Activated CD4-positive, alpha-beta T cell treated with anti-CD3 and anti-CD28 coated beads, Interleukin-2, Interleukin-4, amounts not matched to agents 100 ng/mL and 50 ng/mL, durations not matched to agents 16 hours and 8 hours (primary cell): ENCODE measurements at regions not wholly inside any gene's neighbourhood (a gene's known extent, or its start where the extent isn't known, plus 50 kb on each side); places are given as distances from the start of the nearest gene placed in this dataset.

Experiments
- DNase-seq: peaks from one replicate; pipeline ENCODE4 v3.0.0-alpha.2; 2020; ENCODE audit warnings: low spot score

DNA sequence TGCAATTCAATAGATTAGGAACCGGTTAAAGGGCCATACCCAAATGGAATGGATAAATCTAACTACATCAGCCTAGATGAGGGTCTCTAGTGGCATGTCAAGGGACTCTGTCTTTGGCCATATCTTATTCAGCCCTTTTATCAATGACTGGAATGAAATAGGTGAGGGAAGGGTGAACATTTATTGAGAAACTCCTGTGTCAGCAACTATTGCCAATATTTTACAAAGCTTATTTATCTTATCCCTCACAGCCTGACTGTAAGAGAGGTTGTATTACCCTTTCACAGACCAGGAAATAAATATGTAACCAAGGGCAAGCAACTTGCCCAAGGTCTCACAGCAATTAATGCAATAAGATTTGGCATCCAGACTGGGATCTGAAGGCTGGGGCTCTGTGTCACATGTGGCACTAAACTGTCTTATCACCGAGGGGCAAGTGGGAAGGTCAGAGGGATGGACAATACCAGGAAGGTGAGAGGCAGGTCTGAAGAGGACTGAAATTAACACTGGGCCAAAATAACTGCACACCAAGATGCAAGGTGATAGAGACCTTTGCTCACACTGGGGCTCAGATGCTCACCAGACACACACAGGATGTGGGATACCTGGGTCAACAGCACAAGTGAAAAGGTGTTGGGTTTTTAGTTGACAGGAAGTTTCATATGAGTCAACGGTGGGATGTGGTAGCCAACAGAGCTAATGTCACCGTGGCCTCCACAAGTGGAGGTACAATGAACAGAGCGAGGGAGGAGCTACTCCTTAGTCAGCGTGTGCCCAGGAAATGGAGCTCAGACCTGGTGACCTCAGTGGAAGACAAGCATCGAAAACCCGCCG is 261.3 kb downstream of the RPLP1 start:
- peak; percentile 95 for DNase-seq

DNA sequence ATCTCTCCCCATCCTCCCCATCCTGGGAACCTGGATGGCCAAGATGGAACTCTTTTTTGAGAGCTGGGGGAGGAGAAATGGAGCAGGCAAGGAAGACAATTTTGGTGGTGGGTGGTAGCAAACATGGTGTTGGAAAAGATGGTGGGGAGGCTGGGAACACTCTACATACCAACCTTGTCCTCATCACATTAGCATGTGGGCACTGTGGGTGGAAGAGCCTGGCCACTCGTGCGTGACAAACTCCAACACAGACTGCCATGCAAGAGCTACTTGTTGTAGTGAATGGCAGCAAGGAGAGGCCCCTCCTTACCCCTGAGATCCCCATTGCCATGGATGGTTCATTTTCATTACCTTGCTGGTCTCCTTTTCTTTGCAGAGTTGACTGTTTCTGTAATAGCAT is 262.6 kb downstream of the RPLP1 start:
- no peak for DNase-seq

DNA sequence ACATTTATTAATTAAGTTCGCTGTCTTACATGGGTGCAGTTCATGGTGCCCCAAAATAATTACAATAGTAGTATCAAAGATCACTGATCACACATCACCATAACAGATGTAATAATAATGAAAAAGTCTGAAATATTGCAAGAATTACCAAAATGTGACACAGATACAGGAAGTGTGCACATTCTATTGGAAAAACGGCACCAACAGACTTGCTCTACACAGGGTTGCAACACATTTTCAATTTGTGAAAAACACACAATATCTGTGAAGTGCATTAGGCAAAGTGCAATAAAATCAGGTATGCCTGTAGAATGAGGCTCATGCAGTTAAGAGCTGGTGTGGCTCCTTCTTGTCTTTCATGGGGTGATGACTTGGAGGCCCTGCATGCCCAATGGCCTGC is 265.8 kb downstream of the RPLP1 start:
- no peak for DNase-seq

DNA sequence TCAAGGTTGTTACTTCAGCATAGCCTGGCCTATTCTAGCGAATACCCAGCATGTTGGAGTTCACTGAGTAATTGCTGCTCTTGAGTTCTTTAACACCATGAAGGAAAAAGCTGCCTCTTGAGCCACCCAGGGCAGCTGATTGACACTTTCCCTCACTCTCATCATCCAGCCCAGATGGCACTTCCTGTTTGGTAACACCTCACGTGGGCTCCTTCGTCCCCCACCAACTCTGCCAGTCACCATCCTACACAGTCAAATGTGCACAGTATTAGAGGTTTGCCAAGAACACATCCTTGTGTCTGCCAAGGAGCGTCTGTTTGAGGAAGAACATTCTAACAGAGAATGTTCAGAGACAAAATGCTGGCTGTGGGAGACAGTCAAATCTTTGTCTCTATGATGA is 266.3 kb downstream of the RPLP1 start:
- peak; percentile 40 for DNase-seq

DNA sequence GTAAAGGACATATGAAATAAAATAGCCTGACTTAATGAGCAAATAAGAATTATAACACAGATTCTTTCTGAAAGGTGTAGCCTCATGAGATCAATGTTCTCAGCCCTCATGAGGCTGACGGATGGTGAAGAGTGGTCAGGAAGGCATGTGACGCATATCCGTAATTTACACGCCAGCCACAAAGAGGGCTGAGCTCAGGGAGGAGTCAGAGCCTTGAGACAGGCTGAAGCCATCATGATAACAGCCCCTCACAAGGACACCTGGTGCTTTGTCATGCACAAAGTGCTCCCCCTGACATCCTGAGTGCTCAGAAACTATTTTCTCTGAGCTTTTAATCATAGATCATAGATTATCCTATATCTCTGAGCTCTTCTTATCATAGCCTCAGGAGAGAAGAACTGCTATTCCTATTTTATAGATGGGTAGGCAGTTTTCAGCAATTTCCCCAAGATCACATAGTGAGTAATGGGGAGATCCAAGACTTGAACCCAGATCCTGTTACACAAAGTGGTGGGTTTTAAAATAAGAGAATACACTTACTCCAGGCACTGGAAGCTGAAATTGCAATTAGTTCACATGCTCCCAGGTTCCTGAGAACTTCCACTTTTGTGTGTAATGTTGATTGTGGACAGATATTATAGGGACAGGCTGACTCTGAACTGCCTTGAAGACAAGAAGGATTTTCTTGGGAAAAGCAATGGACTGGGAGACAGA is 267.1 kb downstream of the RPLP1 start:
- peak; percentile 75 for DNase-seq

DNA sequence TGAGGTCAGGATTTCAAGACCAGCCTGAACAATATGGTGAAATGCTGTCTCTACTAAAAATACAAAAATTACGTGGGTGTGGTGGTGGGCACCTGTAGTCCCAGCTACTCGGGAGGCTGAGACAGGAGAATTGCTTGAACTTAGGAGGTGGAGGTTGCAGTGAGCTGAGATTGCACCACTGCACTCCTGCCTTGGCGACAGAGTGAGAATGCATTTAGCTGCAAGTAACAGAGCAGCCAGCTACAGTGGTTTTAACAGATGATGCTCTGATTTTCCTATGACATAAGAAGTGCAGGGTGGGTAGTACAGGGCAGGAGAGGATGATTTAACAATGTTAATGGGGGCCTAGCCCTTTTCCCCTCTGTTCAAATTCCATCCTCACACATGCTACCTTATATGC is 267.9 kb downstream of the RPLP1 start:
- DNase-seq = no peak

DNA sequence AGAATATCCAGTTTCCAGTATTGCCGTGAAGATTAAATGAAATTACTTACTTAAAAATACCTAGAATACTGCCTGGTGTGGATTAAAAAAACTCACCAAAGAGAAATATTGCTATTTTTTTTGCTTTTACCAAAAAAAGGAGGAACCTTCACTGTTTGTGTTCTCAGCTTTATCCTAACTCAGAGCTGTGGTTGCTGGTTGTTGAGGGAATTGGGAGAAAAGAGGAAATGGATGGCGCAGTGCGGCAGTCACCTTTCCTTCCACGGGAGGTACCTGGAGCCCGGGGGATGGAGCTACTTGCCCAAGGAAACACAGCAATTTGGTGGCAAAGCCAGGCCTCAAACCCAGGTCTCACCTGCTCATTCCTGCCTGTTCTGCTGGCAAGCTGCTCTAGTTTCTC is 270.3 kb downstream of the RPLP1 start:
- no peak for DNase-seq

DNA sequence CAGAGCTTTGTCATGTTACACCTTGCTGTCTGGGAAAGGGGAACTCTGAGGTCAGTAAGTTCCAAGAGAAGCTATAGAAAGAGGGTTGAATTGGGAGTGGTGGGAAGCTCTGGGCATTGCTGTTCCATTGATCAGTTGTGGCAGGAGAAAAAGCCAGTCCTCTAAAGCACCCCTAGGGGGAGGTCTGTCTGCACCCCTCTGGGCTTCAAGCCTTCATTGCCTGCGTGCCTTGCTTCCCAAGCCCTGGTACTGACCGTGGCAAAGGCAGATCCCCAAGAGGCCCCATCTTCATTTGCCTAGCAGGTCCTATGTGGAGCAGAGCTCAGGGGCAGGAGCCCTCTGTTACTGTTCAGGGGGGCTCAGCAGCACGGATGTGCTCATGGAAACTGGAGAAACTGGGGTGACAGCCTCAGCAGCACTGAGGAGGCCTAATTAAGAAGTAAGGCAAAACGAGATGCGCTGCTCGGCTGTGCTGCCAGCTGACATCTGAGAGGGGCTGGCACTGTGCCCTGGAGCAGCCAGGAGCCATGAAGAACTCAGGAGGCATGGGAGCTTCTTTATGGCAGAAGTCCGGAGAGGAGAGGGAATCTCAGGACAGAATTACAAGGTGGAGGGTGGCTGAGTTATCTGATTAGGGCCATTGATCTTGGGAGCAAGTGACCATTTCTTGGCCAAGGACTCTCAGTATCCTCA is 270.9 kb downstream of the RPLP1 start:
- DNase-seq = no peak

DNA sequence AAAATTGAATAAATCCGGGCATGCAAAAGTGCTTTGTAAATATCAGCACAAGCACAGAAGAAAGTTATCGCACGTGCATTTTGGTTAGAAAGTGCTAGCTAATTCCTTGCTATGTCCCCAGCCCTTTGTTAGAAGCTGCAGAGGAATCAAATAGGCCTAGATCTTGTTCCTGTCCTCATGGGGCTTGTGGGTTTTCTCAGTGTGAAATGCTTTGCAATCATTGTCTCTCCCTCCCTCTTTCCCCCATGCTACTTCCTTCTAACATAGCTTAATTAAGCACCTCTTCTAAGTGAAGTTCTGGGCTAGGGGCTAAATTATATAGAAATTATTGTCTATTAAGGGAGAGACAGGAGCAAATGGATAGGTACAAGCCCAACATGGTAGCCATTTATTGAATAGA is 271.7 kb downstream of the RPLP1 start:
- DNase-seq = no peak

DNA sequence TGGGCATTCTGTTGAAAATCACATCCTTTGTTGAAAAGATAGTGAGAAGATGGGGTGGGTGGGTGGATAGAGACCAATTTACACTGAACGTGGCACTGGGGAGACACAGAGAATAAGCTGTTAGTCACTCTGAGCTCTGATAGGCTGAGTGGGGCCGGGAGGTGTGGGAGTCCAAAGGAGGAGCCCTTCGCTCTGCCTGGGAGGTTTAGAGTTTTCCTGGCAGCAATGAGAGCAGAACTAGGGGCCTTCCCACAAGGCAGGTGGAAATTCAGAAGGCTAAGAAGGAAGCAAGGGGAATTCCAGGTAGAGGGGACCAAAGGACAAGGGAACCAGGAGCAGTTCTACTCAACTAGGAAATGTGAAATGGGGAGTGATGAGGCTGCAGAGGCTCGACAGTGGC is 272.7 kb downstream of the RPLP1 start:
- DNase-seq = no peak

DNA sequence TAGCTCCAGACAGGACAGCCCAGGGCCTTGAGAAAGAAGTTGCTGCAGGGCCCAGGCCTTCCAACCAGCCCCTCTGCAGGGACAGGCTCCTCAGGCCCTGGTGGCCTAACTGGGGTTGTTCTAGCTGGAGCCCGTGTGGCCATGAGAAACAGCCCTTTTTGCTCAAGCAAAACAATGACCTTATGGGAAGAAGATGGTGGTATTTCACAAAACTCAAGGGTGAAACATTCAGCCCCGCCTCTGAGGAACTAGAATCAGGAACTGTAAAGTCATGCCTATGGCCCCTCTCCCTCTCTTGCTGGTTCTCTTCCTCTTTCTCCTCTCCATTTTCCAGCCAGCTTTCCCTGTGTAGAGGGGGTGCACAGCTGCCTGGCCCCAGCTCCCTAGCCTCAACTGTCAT is 273.3 kb downstream of the RPLP1 start:
- no peak for DNase-seq

DNA sequence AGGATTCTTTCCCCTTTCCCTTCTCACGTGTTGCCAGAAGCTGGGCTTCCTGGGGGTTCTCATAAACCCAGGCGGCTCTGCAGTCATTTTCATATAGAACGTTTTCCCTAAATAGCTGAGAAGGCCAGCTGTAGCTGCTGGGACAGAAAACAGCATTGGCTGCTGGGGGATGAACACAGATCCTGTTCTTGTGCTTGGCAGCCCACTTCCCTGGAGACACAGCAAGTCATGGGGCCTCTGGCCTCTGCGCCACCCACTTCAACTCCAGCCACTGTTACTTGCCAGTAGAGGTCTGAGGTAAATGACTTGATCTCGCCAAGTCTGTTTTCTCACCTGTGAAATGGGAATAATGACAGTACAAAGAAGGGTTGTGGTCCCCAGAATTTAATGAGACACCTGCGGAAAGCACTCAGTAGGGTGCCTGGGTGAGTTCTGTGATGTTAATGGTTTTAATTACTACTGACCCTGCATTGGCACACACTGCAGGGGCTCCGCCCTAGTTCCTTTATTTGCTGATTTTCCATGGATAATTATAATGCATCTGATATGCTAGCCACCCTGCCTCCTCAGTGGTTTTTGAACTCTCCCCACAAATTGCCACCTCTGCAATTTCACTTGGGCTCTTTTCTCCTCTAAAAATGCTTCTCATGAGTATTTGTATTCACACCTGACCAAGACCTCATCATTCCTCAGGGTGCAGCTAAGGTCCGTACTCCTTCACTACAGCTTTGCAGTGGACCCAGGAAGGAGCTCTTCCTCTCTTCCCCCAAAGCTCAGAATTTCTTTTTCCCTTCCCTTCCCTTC is 274.7 kb downstream of the RPLP1 start:
- DNase-seq = no peak

DNA sequence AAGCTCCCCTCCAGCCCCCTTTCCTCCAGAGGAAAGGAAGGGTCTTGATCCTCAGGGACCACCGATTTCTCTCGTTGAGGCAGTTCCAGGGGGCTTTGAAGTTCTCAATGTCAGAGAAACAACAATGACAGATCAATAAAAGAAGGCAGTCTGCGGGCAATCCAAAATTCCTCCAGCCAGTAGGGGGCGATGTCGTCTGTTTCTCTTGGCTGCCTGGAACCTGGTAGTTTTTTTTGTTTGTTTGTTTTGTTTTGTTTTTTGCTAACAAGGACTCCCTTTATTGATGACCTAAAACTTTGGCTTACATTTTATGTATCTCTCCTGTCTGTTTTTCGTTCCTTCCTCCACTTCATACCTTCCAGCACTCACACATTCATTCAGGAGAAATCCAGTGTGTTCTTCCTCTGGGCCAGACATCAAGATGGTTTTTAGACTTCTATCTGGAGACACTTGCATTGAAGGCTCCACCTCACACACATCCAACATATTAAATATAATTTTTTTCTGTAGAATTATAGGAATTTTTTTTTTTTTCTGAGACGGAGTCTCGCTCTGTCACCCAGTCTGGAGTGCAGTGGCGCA is 276.6 kb downstream of the RPLP1 start:
- peak; percentile 72 for DNase-seq

DNA sequence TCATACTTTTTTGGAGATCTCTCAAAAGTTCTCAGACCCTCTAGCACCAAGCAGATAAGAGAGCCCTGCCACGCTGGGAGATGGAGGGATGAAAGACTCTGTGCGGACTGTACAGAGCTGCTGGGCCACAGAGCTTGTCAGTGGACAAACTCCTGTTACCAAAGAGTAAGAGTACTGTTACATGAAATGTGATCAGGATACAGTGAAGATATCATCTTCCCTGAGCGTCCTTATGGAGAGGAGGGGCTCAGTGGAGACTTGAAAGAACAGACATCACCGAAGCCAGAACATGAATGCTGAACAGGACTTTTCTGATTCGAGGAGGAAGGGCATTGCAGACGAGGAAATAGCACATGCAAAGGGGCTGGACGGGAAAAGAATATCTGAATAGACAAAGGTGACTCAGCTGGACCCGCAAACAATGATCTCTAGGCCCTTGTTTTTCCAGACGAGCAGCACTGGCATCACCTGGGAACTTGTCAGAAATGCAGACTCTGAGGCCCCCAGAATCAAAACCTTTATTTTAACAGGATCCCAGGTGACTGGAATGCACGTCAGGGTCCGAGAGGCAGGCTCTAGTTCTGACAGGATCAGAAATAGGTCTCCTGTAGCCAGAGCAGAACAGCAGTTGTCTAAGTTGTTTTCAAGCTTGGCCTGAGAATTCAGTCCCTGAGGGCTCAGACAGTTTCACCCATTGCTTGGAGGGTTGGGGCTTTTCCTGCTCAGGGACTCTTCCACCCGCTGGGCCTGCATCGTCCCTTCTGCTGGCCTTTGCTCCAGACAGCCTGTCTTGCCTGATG is 277.9 kb downstream of the RPLP1 start:
- DNase-seq = no peak

DNA sequence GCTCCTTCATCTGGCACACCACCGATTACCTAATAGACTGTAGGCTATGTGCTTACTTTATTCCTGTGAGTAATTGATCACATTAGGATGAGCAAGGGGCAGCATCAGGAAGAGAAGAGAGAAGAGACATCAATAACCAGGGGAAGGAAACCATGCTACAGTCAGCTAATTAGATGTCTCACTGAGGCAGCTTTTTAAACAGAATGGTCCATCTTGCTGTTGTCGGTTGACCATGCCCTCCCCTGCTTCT is 278.4 kb downstream of the RPLP1 start:
- DNase-seq = no peak

DNA sequence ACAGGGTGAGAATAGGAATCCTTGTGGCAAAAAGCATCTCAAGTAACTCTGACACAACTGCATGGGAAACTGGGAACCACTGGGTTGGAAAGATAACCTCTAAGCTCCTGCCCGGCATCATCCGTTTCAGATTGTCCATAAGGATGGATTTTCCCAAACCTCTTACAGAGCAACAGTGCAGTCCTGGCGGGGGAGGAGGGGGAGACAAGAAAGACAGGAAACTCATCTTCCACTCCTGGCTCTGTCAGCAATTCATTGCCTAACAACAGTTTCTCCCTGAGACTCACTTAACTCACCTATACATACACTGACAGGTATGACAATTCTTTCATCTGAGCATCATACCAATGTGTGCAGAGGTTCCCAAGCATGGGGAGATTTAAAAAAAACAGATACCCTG is 279.0 kb downstream of the RPLP1 start:
- no peak for DNase-seq

DNA sequence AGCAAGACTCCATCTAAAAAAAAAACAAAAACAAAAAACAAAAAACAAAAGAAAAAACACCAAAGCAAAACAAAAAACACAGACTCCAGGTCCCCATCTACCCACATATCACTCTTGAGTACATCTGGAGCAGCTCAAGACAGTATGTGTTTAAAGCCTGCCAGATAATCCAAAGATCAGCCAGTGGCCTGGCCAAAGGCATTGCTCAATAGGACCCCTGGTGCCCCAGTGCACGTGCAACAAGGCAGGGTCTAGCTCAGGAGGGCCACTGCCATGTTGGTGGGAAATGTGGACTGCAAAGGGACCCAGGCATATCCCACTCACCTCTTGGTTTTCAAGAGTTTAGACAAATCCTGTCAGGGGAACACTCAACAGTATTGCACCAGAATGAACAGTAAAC is 279.5 kb downstream of the RPLP1 start:
- no peak for DNase-seq

DNA sequence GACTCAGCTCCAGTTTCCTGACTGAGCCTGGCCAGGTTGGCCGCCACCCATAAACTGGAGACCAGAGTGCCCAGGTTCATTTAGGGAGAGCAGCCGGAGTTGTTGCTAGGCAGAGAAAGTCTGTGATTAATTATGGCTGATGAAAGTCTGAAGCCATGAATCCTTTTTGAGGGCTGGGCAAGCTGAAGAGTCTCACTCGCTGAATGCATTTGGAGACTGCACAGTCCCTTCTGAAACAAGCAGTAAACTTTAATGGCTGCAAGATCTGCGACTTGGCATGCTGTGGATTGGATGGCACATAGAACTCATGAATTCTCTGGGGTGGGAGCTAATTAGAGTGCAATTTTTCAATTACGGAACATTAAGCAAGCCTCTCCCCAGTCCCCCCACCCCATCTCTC is 282.1 kb downstream of the RPLP1 start:
- no peak for DNase-seq

DNA sequence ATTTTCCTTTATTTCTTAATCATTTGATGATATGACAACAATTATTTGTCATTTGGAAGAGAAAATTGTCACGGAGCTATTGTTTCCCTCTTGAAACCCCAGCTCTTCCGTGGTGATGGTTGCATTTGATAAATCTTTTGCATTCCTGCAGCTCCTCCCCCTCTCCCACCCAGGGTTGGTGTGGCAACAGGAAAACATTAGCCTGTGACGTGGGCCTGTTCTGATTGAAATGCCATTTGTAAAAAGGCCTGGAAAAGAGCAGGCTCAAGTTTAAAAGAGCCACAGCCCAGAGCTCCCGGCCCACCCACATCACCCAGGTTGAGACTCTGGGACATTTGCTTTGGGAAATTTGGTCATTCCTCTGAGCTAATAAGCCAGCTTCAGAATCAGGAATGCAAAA is 282.5 kb downstream of the RPLP1 start:
- no peak for DNase-seq

DNA sequence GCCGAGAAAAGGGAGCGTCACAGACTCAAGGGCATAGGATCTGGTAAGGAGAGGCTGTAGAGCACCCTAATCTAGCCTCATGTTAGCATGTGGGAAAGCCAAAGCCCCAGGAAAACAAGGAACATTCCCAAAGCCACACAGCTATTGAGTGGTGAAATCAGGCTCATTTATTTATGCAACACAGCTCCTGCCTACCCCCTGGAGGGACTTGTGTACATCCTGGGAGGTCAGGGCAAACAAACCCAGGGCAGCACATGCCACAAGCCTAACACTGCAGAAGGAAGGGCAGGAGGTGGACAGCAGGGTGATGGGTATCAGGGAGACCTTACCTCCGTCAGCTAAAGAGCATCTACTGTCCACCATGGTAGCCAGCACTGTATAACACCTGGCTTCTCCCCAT is 283.5 kb downstream of the RPLP1 start:
- no peak for DNase-seq

DNA sequence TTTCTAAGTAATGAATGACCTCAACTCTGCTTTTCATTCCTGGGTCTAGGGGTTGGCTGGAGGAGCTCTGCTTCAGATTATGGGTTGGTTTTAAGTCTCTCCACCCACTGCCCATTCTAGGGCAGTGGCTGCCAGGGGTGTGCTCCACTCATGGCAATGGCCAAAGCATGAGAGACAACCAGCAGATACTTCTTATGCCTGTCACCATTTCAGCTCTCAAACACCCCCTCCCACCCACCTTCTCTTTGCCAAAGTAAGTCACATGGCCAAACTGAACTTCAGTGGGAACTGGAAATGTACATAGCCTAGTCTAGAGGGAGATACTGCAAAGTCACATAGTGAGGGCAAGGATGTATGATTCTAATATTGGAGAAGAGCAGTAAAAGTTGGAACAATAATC is 285.3 kb downstream of the RPLP1 start:
- DNase-seq = no peak
